ENCODE measurements at regions not wholly inside any gene's neighbourhood (a gene's known extent, or its start where the extent isn't known, plus 50 kb on each side); places are given as distances from the start of the nearest gene placed in this dataset.

DNA sequence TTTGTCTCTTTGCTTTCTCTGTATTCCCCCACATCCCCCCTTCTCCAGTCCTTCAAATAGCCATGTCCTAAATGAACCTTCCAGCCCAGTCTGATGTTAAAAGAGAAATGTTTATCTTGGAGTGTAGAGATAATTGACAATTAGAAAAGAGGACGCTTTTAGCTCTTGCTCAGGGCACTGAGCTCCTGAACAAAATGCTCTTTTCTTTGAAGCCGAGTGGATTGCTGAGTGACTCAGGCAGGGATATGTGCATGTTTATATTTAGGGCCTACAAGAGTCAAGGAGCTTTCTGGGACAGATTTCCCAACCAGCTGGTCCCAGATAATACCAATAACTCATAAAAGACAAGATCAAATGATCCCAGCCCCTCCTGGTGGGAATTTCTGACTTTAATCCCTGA, 88.0 kb upstream of the SETBP1 start:
- TF ChIP-seq, protein P1, sequence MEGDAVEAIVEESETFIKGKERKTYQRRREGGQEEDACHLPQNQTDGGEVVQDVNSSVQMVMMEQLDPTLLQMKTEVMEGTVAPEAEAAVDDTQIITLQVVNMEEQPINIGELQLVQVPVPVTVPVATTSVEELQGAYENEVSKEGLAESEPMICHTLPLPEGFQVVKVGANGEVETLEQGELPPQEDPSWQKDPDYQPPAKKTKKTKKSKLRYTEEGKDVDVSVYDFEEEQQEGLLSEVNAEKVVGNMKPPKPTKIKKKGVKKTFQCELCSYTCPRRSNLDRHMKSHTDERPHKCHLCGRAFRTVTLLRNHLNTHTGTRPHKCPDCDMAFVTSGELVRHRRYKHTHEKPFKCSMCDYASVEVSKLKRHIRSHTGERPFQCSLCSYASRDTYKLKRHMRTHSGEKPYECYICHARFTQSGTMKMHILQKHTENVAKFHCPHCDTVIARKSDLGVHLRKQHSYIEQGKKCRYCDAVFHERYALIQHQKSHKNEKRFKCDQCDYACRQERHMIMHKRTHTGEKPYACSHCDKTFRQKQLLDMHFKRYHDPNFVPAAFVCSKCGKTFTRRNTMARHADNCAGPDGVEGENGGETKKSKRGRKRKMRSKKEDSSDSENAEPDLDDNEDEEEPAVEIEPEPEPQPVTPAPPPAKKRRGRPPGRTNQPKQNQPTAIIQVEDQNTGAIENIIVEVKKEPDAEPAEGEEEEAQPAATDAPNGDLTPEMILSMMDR (IDR thresholded peaks at IDR 0.05; ENCODE audit: insufficient read depth, low read length): no peak
- no peak for TF ChIP-seq GABPA (IDR thresholded peaks at IDR 0.05; ENCODE audit: low read depth)
- no peak for TF ChIP-seq POLR2AphosphoS5 (IDR thresholded peaks at IDR 0.05; ENCODE audit: low read depth)
- TF ChIP-seq, protein P2, sequence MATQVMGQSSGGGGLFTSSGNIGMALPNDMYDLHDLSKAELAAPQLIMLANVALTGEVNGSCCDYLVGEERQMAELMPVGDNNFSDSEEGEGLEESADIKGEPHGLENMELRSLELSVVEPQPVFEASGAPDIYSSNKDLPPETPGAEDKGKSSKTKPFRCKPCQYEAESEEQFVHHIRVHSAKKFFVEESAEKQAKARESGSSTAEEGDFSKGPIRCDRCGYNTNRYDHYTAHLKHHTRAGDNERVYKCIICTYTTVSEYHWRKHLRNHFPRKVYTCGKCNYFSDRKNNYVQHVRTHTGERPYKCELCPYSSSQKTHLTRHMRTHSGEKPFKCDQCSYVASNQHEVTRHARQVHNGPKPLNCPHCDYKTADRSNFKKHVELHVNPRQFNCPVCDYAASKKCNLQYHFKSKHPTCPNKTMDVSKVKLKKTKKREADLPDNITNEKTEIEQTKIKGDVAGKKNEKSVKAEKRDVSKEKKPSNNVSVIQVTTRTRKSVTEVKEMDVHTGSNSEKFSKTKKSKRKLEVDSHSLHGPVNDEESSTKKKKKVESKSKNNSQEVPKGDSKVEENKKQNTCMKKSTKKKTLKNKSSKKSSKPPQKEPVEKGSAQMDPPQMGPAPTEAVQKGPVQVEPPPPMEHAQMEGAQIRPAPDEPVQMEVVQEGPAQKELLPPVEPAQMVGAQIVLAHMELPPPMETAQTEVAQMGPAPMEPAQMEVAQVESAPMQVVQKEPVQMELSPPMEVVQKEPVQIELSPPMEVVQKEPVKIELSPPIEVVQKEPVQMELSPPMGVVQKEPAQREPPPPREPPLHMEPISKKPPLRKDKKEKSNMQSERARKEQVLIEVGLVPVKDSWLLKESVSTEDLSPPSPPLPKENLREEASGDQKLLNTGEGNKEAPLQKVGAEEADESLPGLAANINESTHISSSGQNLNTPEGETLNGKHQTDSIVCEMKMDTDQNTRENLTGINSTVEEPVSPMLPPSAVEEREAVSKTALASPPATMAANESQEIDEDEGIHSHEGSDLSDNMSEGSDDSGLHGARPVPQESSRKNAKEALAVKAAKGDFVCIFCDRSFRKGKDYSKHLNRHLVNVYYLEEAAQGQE (IDR thresholded peaks at IDR 0.05; ENCODE audit: insufficient replicate concordance, low read depth): no peak

Data from HL-60 (cell line).